ENCODE measurements at regions not wholly inside any gene's neighbourhood (a gene's known extent, or its start where the extent isn't known, plus 50 kb on each side); places are given as distances from the start of the nearest gene placed in this dataset.

DNA sequence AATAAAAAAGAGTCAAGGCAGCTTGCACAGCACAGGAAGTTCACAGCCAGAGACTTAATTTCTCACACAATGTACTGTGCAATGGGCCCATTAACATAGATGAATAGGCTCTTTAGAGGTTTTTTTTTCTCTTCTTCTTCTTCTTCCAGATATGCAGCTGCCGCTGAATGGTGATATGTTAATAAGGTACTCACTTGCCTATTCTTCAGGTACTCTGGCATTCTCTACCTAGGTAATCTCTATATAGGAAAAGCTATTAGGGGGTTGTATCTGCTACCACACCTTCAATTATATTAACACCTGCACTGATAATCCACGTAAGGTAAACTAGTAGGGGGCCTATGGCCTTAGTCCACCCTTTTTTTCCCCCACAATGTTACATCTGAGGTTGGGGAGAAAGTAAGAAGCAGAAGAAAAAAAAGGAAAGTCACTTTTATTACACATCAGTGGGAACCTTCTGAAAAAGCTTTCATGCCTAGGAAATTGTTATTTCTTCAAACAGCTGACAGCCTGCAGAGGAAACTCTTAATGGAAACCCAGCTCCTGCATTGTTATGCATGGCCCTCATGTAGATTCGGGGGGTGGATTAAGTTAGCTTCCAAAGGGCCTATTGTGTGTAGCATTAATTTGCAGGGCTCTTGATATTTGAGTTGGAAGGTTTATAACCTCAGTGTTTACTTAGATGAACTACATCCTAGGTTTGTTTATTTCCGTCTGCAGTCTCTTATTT is 525.5 kb downstream of the ZIC1 start:
- TF ChIP-seq POLR2AphosphoS5 (IDR thresholded peaks at IDR 0.05; ENCODE audit: low read depth, low read length), result no peak
- no peak for TF ChIP-seq POLR2A (IDR thresholded peaks at IDR 0.05; ENCODE audit: low read depth, low read length)
- no peak for TF ChIP-seq TAF1 (IDR thresholded peaks at IDR 0.05; ENCODE audit: low read depth, low read length)
- TF ChIP-seq SPI1 (IDR thresholded peaks at IDR 0.05; ENCODE audit: low read depth, low read length), result no peak

Measured in GM12891 (cell line).